ENCODE measurements at regions not wholly inside any gene's neighbourhood (a gene's known extent, or its start where the extent isn't known, plus 50 kb on each side); places are given as distances from the start of the nearest gene placed in this dataset.

- DNase-seq (no peak), ATAC-seq (no peak)
- H3K9me3 ChIP-seq: no peaks in the 10 kb centered on the region
- no peak overlapping the region for H3K4me3 ChIP-seq
- H3K27me3 ChIP-seq (ENCODE audit: low read depth): no peaks in the 10 kb centered on the region
- TF ChIP-seq CTCF (IDR thresholded peaks at IDR 0.05): no peak
- no peaks in the 10 kb centered on the region for H3K36me3 ChIP-seq
- H3K4me1 ChIP-seq: no peaks in the 10 kb centered on the region
- intact Hi-C loops (cut with DNase I): no loop called here
- H3K27ac ChIP-seq: no peak overlapping the region
Observed at GRCh38 chr2:157934684-157935377, 58.7 kb upstream of the ACVR1 start.

GRCh38 chr2:157933160-157933920, 57.2 kb upstream of the ACVR1 start:
- Histone ChIP-seq H3K4me1 (no peaks in the 10 kb centered on the region), H3K4me3 (no peak overlapping the region), H3K27me3 (ENCODE audit: low read depth) (no peaks in the 10 kb centered on the region), H3K36me3 (no peaks in the 10 kb centered on the region), H3K27ac (no peak overlapping the region), H3K9me3 (no peaks in the 10 kb centered on the region)
- TF ChIP-seq CTCF (IDR thresholded peaks at IDR 0.05): no peak
- DNase-seq: no peak
- intact Hi-C loops (cut with DNase I): no loop called here
- no peak for ATAC-seq

GRCh38 chr2:157932480-157933159, 56.5 kb upstream of the ACVR1 start:
- Histone ChIP-seq H3K4me1 (no peaks in the 10 kb centered on the region), H3K36me3 (no peaks in the 10 kb centered on the region), H3K27me3 (ENCODE audit: low read depth) (no peaks in the 10 kb centered on the region), H3K27ac (no peak overlapping the region), H3K4me3 (no peak overlapping the region), H3K9me3 (no peaks in the 10 kb centered on the region)
- ATAC-seq (no peak), DNase-seq (no peak)
- no peak for TF ChIP-seq CTCF (IDR thresholded peaks at IDR 0.05)
- intact Hi-C loops (cut with DNase I): no loop called here

- no peak for DNase-seq
- H3K9me3 ChIP-seq: no peaks in the 10 kb centered on the region
- H3K4me3 ChIP-seq: no peak overlapping the region
- no peaks in the 10 kb centered on the region for H3K36me3 ChIP-seq
- intact Hi-C loops (cut with DNase I): no loop called here
- no peak for ATAC-seq
- TF ChIP-seq CTCF (IDR thresholded peaks at IDR 0.05): no peak
- H3K27me3 ChIP-seq (ENCODE audit: low read depth): no peaks in the 10 kb centered on the region
- H3K27ac ChIP-seq: no peak overlapping the region
- H3K4me1 ChIP-seq: no peaks in the 10 kb centered on the region
Observed at GRCh38 chr2:157931542-157931941, 55.4 kb upstream of the ACVR1 start.

- Histone ChIP-seq H3K4me3 (no peak overlapping the region), H3K27ac (no peak overlapping the region), H3K9me3 (no peaks in the 10 kb centered on the region), H3K27me3 (ENCODE audit: low read depth) (no peaks in the 10 kb centered on the region), H3K36me3 (no peaks in the 10 kb centered on the region), H3K4me1 (no peaks in the 10 kb centered on the region)
- DNase-seq: no peak
- ATAC-seq: no peak
- intact Hi-C loops (cut with DNase I): no loop called here
- no peak for TF ChIP-seq CTCF (IDR thresholded peaks at IDR 0.05)
Observed at GRCh38 chr2:157930728-157931127, 54.6 kb upstream of the ACVR1 start.
